B cell (primary cell): ENCODE measurements at regions not wholly inside any gene's neighbourhood (a gene's known extent, or its start where the extent isn't known, plus 50 kb on each side); places are given as distances from the start of the nearest gene placed in this dataset.

Experiments used
- ATAC-seq: fragments of 200-7000 bp; cut with Tn5 transposase; one replicate; pipeline ENCODE4 v1.10.0; 2021; ENCODE audit warnings: low read depth, mild to moderate bottlenecking, moderate number of reproducible peaks, moderate library complexity
- CTCF ChIA-PET: fragments of 350-600 bp; sonication (Branson Sonifier 250); formaldehyde crosslinking; loops from one replicate; lab custom pipeline; 2021; ENCODE audit warnings: antibody characterized with exemption, inconsistent platforms; lab: Charles Lee
- POLR2A ChIA-PET: fragments of 350-600 bp; sonication (Branson Sonifier 250); formaldehyde crosslinking; loops from one replicate; lab custom pipeline; 2021; ENCODE audit warnings: antibody characterized with exemption; lab: Charles Lee
- DNase-seq: peaks from one replicate; pipeline ENCODE4 v3.0.0; 2013
- H2AFZ ChIP-seq: 2 replicates; pipeline ENCODE4 v1.6.1; 2012; ENCODE audit warnings: mild to moderate bottlenecking, low read depth, low read length; ENCODE audit not compliant: insufficient read depth, poor library complexity, severe bottlenecking
- H3K27ac ChIP-seq, 2 donors: 1 replicate in 1 of 2; 2 replicates in 1 of 2; pipeline ENCODE4 v1.5.1; 2012 to 2013; ENCODE audit warnings: low read length in 2 of 2, mild to moderate bottlenecking in 2 of 2, moderate library complexity in 1 of 2
- H3K27me3 ChIP-seq, 4 experiments: fragments of 200-600 bp in 1 of 4; sonication (generic) in 1 of 4; replicated peaks in 1 of 4; 1 replicate in 2 of 4; 2 replicates in 2 of 4; pipeline versions ENCODE4 v1.6.1 to v1.7.0; 2013 to 2016; ENCODE audit warnings: low read length in 3 of 4, mild to moderate bottlenecking in 2 of 4, mixed read lengths in 1 of 4, moderate library complexity in 1 of 4; ENCODE audit not compliant: insufficient read depth in 4 of 4, control insufficient read depth in 3 of 4; ENCODE audit errors: control extremely low read depth in 1 of 4
- H3K36me3 ChIP-seq, 2 experiments: replicated peaks in 1 of 2; 1 replicate in 1 of 2; 2 replicates in 1 of 2; pipeline versions ENCODE4 v1.6.1 to v1.7.1; 2013; ENCODE audit warnings: low read length in 1 of 2; ENCODE audit not compliant: insufficient read depth in 2 of 2, control insufficient read depth in 1 of 2; ENCODE audit errors: control extremely low read depth in 1 of 2, extremely low read depth in 1 of 2
- H3K4me1 ChIP-seq, 2 donors: fragments of 200-600 bp in 1 of 2; sonication (generic) in 1 of 2; 1 replicate in 1 of 2; 2 replicates in 1 of 2; pipeline versions ENCODE4 v1.5.1 to v1.6.1; 2013 to 2017; ENCODE audit warnings: low read length in 2 of 2; ENCODE audit not compliant: control insufficient read depth in 2 of 2, insufficient read depth in 2 of 2
- H3K4me2 ChIP-seq: replicated peaks from 2 replicates; pipeline ENCODE3; 2012; ENCODE audit warnings: mild to moderate bottlenecking, low read depth, low read length; ENCODE audit not compliant: poor library complexity, severe bottlenecking
- H3K4me3 ChIP-seq, 5 experiments: fragments of 200-600 bp in 1 of 5; sonication (generic) in 1 of 5; 1 replicate in 3 of 5; 2 replicates in 2 of 5; pipeline versions ENCODE4 v1.5.1 to v1.7.0; 2011 to 2016; ENCODE audit warnings: low read length in 4 of 5, mild to moderate bottlenecking in 4 of 5, low read depth in 2 of 5, control low read depth in 1 of 5, moderate library complexity in 1 of 5; ENCODE audit not compliant: insufficient read depth in 1 of 5; ENCODE audit errors: control extremely low read depth in 1 of 5, extremely low read depth in 1 of 5
- H3K79me2 ChIP-seq: fragments of 200-600 bp; sonication (generic); one replicate; pipeline ENCODE4 v1.6.0; 2016; ENCODE audit warnings: low read length; ENCODE audit not compliant: control insufficient read depth, insufficient read depth
- H3K9ac ChIP-seq: fragments of 200-600 bp; sonication (generic); 2 replicates; pipeline ENCODE4 v1.6.1; 2017; ENCODE audit warnings: mild to moderate bottlenecking, low read length, moderate library complexity
- H3K9me3 ChIP-seq, 3 donors: one replicate each; pipeline versions ENCODE4 v1.6.1 to v1.7.1; 2013; ENCODE audit warnings: low read length in 2 of 3; ENCODE audit not compliant: control insufficient read depth in 2 of 3, insufficient read depth in 1 of 3; ENCODE audit errors: control extremely low read depth in 1 of 3
- H4K20me1 ChIP-seq: 2 replicates; pipeline ENCODE4 v1.6.0; 2012; ENCODE audit warnings: mild to moderate bottlenecking, low read length; ENCODE audit not compliant: insufficient read depth, control insufficient read depth, poor library complexity, severe bottlenecking
- H3K27ac Mint-ChIP-seq: one replicate; pipeline ENCODE4 v1.8.0; 2021; ENCODE audit warnings: mixed read lengths
- H3K27me3 Mint-ChIP-seq: one replicate; pipeline ENCODE4 v1.8.0; 2021; ENCODE audit warnings: mixed read lengths
- H3K4me1 Mint-ChIP-seq: one replicate; pipeline ENCODE4 v1.8.0; 2021; ENCODE audit warnings: mixed read lengths
- H3K4me3 Mint-ChIP-seq: one replicate; pipeline ENCODE4 v1.8.0; 2021; ENCODE audit warnings: mixed read lengths
- H3K9me3 Mint-ChIP-seq: one replicate; pipeline ENCODE4 v1.8.0; 2022; ENCODE audit warnings: mixed read lengths; ENCODE audit not compliant: insufficient read depth
- CTCF ChIP-seq: fragments of 200-600 bp; IDR thresholded peaks from one replicate; pipeline ENCODE4 v1.8.0; 2022; ENCODE audit warnings: antibody characterized with exemption, mild to moderate bottlenecking
- EZH2 ChIP-seq: IDR thresholded peaks from 2 replicates; pipeline ENCODE4 v1.6.1; 2012; ENCODE audit warnings: borderline replicate concordance, low read depth, mild to moderate bottlenecking, moderate library complexity, low read length; ENCODE audit not compliant: insufficient read depth, poor library complexity, severe bottlenecking
- WGBS: methylation state at CpG from one replicate; pipeline ENCODE4 v1.1.5; 2013; ENCODE audit warnings: missing lambda C conversion rate; ENCODE audit not compliant: insufficient coverage; 5-methylcytosine and 5-hydroxymethylcytosine counted together
- intact Hi-C: fragments of 100-400 bp; cut with micrococcal nuclease; formaldehyde crosslinking; loops from one replicate; pipeline ENCODE4 v1.10.0; 2022

GRCh38 chr14:100422556-100423316, 99.6 kb downstream of the SLC25A47 start:
- Histone ChIP-seq H3K9ac (no peak overlapping the region), H3K4me1 (no peaks in the 10 kb centered on the region), H4K20me1 (no peaks in the 10 kb centered on the region), H3K9me3 (no peaks in the 10 kb centered on the region), H3K79me2 (peaks cover 7% of the 10 kb centered on the region), H3K36me3 (no peaks in the 10 kb centered on the region), H2AFZ (no peak overlapping the region), H3K4me2 (no peak overlapping the region), H3K27ac (no peak overlapping the region), H3K4me3 (no peak overlapping the region), H3K27me3 (no peaks in the 10 kb centered on the region)
- no peaks in the 10 kb centered on the region for H3K27me3 Mint-ChIP-seq
- peaks cover 2% of the 10 kb centered on the region for H3K4me1 Mint-ChIP-seq
- ChIA-PET CTCF (no interaction called here), POLR2A (no interaction called here)
- no peaks in the 10 kb centered on the region for H3K9me3 Mint-ChIP-seq
- no peak overlapping the region for H3K27ac Mint-ChIP-seq
- H3K4me3 Mint-ChIP-seq, result no peak overlapping the region
- TF ChIP-seq CTCF, result no peak
- TF ChIP-seq EZH2, result no peak
- ATAC-seq (no peak), DNase-seq (no peak)
- 94% methylated on average over 6 of the region's 12 CpGs for WGBS
- intact Hi-C loops, result no loop called here

GRCh38 chr14:100423317-100424010, 100.3 kb downstream of the SLC25A47 start:
- Histone ChIP-seq H3K79me2 (peaks cover 7% of the 10 kb centered on the region), H3K9me3 (no peaks in the 10 kb centered on the region), H4K20me1 (no peaks in the 10 kb centered on the region), H3K27me3 (no peaks in the 10 kb centered on the region), H3K36me3 (no peaks in the 10 kb centered on the region), H3K9ac (no peak overlapping the region), H3K27ac (no peak overlapping the region), H3K4me2 (no peak overlapping the region), H2AFZ (no peak overlapping the region), H3K4me1 (no peaks in the 10 kb centered on the region), H3K4me3 (no peak overlapping the region)
- intact Hi-C loops, result no loop called here
- 93% methylated on average over 6 of the region's 13 CpGs for WGBS
- H3K4me3 Mint-ChIP-seq, result no peak overlapping the region
- TF ChIP-seq CTCF (no peak), EZH2 (no peak)
- H3K27me3 Mint-ChIP-seq, result no peaks in the 10 kb centered on the region
- POLR2A ChIA-PET, result no interaction called here
- CTCF ChIA-PET, result no interaction called here
- ATAC-seq, result no peak
- no peak for DNase-seq
- H3K27ac Mint-ChIP-seq, result no peak overlapping the region
- H3K4me1 Mint-ChIP-seq, result peaks cover 2% of the 10 kb centered on the region
- H3K9me3 Mint-ChIP-seq, result no peaks in the 10 kb centered on the region
